GM18505 (cell line): ENCODE measurements at regions not wholly inside any gene's neighbourhood (a gene's known extent, or its start where the extent isn't known, plus 50 kb on each side); places are given as distances from the start of the nearest gene placed in this dataset.
"Not testable (repeated sequence)": the region's sequence is repeated elsewhere in the genome, so short reads cannot be mapped to it uniquely, and the experiment has no call there.

Experiments
- ATAC-seq: cut with Tn5 transposase; IDR thresholded peaks from one replicate; pipeline ENCODE4 v1.9.1; 2021; ENCODE audit not compliant: unreplicated experiment
- POLR2A ChIP-seq: IDR thresholded peaks from 4 replicates; pipeline ENCODE4 v1.6.1; 2011; ENCODE audit warnings: borderline replicate concordance; ENCODE audit not compliant: insufficient read depth, insufficient read length; ENCODE audit errors: extremely low read depth

DNA sequence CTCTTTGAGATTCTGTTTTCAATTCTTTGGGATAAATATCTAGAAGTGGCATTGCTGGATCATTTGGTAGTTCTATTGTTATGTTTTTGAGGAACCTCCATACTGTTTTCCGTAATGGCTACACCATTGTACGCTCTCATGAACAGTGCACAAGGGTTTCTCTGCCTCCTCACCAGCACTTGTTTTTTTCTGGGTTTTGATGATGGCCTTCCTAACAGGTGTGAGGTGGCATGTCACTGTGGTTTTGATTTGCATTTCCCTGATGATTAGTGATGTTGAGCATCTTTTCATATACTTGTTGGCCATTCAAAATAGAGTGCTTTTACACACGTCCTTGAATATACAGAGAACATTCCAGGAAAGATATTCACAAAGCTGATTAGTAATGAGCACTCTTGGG lies 86.8 kb upstream of the ADORA2B start:
- not testable (repeated sequence) for ATAC-seq

DNA sequence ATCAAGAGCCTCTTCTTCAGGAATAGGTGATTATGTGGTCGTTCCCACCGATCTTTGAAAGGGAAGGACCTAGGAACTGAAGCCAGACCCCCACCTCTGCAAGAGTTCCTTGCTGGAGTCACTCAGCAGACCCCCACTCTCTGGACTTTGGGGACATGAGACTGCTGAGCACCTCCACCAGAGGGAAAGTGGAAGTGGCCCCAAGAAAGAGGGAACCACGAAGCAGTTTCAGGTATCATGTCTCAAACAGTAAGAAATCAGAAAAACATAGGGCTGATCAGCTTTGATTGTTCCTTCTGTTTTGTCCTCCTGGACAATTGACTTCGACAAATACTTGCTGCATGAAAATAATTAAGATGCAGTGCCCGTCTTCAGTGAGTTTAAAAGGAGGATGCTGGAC lies 84.2 kb upstream of the ADORA2B start:
- not testable (repeated sequence) for ATAC-seq

GRCh38 chr17:15864061-15864460 lies 80.9 kb upstream of the ADORA2B start:
- not testable (repeated sequence) for ATAC-seq

- ATAC-seq: not testable (repeated sequence)
These were observed 80.5 kb upstream of the ADORA2B start for GRCh38 chr17:15864472-15864871.

DNA sequence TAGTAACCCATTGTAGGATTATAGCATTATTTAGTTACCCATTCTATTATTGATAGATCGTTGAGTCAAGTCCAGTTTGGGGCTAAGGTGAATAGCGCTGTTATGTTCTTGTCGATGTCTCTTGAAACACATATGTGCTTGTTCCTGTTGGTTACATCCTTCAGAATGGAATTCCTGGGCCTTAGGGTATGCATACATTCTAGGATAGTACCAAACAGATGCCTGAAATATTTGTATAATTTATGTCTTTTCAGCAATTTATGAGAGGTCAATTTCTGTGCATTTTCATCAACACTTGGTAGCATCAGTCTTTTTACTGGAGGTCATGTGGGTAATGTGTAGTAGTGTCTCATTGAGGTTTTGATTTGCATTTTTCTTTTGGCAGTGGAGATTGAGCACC lies 78.9 kb upstream of the ADORA2B start:
- not testable (repeated sequence) for ATAC-seq

DNA sequence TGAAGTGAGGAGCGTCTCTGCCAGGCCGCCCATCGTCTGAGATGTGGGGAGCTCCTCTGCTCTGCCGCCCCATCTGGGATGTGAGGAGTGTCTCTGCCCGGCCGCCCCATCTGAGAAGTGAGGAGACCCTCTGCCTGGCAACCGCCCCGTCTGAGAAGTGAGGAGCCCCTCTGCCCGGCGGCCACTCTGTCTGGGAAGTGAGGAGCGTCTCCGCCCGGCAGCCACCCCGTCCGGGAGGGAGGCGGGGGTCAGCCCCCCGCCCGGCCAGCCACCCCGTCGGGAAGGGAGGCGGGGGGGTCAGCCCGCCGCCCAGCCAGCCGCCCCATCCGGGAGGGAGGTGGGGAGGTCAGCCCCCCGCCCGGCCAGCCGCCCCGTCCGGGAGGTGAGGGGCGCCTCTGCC lies 77.6 kb upstream of the ADORA2B start:
- not testable (repeated sequence) for ATAC-seq

DNA sequence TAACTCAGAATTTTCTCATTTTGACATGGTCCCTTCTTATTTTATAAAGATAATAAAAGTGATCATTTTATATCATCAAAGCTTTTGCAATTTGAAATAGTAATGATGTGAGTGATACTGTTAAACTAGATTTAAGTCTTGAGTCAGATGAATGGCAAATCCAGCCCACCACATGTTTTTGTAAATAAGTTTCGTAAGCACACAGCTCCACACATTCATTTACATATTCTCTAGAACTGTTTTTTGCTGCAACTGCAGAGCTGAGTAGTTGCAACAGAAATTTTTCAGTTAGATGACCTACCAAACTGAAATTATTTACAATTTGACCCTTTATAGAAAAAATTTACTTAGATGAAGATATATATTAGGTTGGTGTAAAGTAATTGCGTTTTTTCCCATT lies 75.1 kb upstream of the ADORA2B start:
- not testable (repeated sequence) for ATAC-seq

GRCh38 chr17:15872677-15873076 lies 72.3 kb upstream of the ADORA2B start:
- not testable (repeated sequence) for ATAC-seq

- not testable (repeated sequence) for ATAC-seq
These were observed 66.9 kb upstream of the ADORA2B start for GRCh38 chr17:15877882-15878500.

DNA sequence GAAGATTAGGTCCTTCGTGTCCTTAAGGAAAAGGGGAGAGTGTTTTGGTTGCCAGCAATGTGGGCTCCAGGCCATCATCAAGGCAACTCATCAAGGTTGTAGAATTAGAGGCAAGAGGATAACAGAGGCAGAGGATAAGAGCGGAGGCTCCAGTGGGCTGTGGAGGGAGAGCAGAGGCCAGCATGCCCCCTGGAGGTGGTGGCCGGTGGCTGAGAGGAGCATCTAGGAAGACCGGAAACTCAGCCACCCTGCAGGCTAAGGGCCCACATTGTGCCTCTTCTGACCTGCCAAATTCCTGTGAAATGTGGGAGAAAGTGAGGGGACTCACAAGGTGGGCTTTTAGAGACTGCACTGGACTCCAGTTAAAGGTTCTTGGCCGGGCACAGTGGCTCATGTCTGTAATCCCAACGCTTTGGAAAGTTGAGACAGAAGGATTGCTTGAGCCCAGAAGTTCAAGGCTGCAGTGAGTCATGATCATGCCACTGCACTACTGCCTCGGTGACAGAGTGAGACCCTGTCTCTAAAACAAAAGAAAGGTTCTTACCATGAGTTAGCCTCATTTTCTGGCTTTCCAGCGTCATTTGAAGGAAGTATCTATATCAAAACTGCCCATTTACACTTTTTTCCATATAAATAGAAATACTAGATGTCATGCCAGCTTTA lies 62.7 kb upstream of the ADORA2B start:
- ATAC-seq: no peak
- TF ChIP-seq POLR2A: no peak

DNA sequence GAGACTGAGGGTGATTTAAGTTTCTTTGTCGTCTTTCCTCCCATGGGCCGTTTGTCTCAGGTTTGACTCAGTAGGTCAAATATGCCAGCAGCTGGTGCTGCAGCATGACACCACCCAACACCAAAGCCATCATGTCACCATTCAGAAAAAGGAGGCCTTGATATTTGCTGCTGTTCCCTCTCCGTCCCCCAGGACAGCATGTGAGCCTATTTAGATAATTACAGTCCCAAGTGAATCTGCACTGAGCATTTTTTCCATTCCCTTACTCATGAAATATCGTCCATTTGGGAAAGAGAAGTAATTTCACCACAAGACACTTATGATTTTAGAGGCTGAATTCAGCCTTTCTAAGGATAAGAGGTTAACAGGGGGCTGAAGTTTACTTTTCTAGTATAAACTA lies 62.2 kb upstream of the ADORA2B start:
- ATAC-seq: no peak
- no peak for TF ChIP-seq POLR2A

DNA sequence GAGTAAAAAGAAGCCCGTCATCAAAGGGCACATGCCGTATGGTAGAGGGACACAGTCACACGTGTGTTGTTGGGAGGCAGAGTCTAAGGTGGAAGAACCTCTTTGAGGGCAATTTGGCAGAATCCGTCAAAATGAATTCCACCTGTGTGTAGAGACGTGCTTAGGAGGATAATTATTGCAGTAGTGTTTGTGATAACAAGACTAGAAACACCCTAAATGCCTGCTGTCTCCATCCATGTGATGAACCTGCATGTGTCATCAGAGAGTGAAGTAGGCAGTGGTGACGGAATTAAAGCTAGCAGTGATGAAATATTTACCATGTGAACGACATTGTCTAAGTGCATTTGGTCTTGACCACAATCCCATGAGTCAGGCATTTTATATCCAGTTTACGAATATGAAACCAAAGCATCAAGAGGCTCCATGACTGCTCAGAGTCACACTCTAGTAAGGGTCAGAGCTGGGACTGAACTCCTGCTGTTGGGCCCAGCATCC lies 61.3 kb upstream of the ADORA2B start:
- no peak for ATAC-seq

DNA sequence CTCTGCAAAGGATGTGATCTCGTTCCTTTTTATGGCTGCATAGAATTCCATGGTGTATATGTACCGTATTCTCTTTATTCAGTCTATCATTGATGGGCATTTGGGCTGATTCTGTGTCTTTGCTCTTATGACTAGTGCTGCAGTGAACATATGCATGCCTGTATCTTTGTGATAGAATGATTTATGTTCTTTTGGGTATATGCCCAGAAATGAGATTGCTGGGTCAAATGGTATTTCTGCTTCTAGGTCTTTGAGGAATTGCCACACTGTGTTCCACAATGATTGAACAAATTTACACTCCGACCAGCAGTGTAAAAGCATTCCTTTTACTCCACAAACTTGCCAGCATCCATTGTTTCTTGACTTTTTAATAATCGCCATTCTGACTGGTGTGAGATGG lies 60.2 kb upstream of the ADORA2B start:
- ATAC-seq: no peak
- TF ChIP-seq POLR2A: no peak

More for the DNA sequence above, 61.3 kb upstream of the ADORA2B start:
- TF ChIP-seq POLR2A: no peak

- ATAC-seq: no peak
These were observed 59.2 kb upstream of the ADORA2B start for GRCh38 chr17:15885770-15886169.

GRCh38 chr17:15886221-15886620 lies 58.7 kb upstream of the ADORA2B start:
- no peak for TF ChIP-seq POLR2A
- no peak for ATAC-seq

More at GRCh38 chr17:15885770-15886169, 59.2 kb upstream of the ADORA2B start:
- TF ChIP-seq POLR2A: no peak

- ATAC-seq: no peak
- TF ChIP-seq POLR2A: no peak
These were observed 58.1 kb upstream of the ADORA2B start for GRCh38 chr17:15886804-15887203.
